HEK293 (cell line): ENCODE measurements at regions not wholly inside any gene's neighbourhood (a gene's known extent, or its start where the extent isn't known, plus 50 kb on each side); places are given as distances from the start of the nearest gene placed in this dataset.

ENCODE experiments used
- CTCF ChIP-seq: fragments of 450-650 bp; formaldehyde crosslinking; IDR thresholded peaks from 2 replicates; pipeline ENCODE4 v1.5.1; 2016; ENCODE audit warnings: missing biosample characterization, missing genetic modification characterization
- EGR2 ChIP-seq: fragments of 450-650 bp; formaldehyde crosslinking; IDR thresholded peaks from 2 replicates; pipeline ENCODE4 v1.5.1; 2016; ENCODE audit warnings: low read depth, missing biosample characterization, missing genetic modification characterization
- HIC1 ChIP-seq: fragments of 450-650 bp; formaldehyde crosslinking; IDR thresholded peaks from 2 replicates; pipeline ENCODE4 v1.5.1; 2016; ENCODE audit warnings: missing biosample characterization, missing genetic modification characterization
- MZF1 ChIP-seq: fragments of 450-650 bp; formaldehyde crosslinking; IDR thresholded peaks from 2 replicates; pipeline ENCODE4 v1.5.1; 2017; ENCODE audit warnings: missing biosample characterization, missing genetic modification characterization, borderline replicate concordance
- PRDM10 ChIP-seq: fragments of 450-650 bp; formaldehyde crosslinking; IDR thresholded peaks from 2 replicates; pipeline ENCODE4 v1.5.1; 2016; ENCODE audit warnings: missing biosample characterization, missing genetic modification characterization
- ZBTB1 ChIP-seq: fragments of 450-650 bp; formaldehyde crosslinking; IDR thresholded peaks from 2 replicates; pipeline ENCODE4 v1.5.1; 2016; ENCODE audit warnings: missing biosample characterization, missing genetic modification characterization
- ZFP41 ChIP-seq: fragments of 450-650 bp; formaldehyde crosslinking; IDR thresholded peaks from 2 replicates; pipeline ENCODE4 v1.5.1; 2016; ENCODE audit warnings: missing biosample characterization, missing genetic modification characterization, borderline replicate concordance
- ZNF114 ChIP-seq: fragments of 450-650 bp; formaldehyde crosslinking; IDR thresholded peaks from 2 replicates; pipeline ENCODE4 v1.5.0; 2017; ENCODE audit warnings: missing biosample characterization, missing genetic modification characterization
- ZNF274 ChIP-seq, 2 experiments: fragments of 200-500 bp in 1 of 2; fragments of 450-650 bp in 1 of 2; sonication (Bioruptor generic) in 1 of 2; formaldehyde crosslinking in 1 of 2; IDR thresholded peaks; 2 replicates each; pipeline versions ENCODE4 v1.5.1 to v1.6.1; 2014 to 2016; ENCODE audit warnings: borderline replicate concordance in 1 of 2, inconsistent platforms in 1 of 2, low read length in 1 of 2, missing biosample characterization in 1 of 2, missing genetic modification characterization in 1 of 2
- ZNF449 ChIP-seq: fragments of 450-650 bp; formaldehyde crosslinking; IDR thresholded peaks from 2 replicates; pipeline ENCODE4 v1.5.1; 2017; ENCODE audit warnings: missing biosample characterization, mild to moderate bottlenecking, missing genetic modification characterization, moderate library complexity
- ZNF514 ChIP-seq: fragments of 450-650 bp; formaldehyde crosslinking; IDR thresholded peaks from 2 replicates; pipeline ENCODE4 v1.5.1; 2016; ENCODE audit warnings: missing biosample characterization, missing genetic modification characterization
- ZNF571 ChIP-seq: fragments of 450-650 bp; formaldehyde crosslinking; IDR thresholded peaks from 2 replicates; pipeline ENCODE4 v1.5.0; 2017; ENCODE audit warnings: missing biosample characterization, missing genetic modification characterization
- TF ChIP-seq, protein P1 (sequence below): fragments of 450-650 bp; formaldehyde crosslinking; IDR thresholded peaks from 2 replicates; pipeline ENCODE4 v1.5.1; 2016; ENCODE audit warnings: missing biosample characterization, missing genetic modification characterization

DNA sequence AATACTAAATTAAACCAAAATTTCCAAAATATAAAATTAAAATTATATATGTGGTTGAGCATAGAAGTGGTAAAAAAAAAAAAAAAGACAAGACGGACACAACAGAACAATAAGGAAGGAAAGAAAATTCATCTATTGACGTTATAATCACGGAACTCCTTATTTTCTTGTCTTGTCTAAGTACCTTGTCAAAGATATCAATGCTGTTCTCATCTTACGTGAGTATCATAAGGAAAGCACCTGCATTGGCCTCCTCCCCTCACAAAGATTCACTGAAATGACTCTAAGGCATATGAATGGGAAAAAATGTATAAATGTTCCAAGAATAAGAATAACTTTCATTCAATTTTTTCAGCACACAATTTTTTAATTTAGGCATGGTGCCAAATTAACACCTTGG, 135.4 kb downstream of the PPP1R3A start:
- TF ChIP-seq ZBTB1 (tag by site-specific recombination) (no peak), ZNF514 (tag by site-specific recombination) (no peak), CTCF (tag by site-specific recombination) (no peak), ZFP41 (tag by site-specific recombination) (no peak), ZNF274 (IDR thresholded peaks at IDR 0.05; ENCODE audit: low read length) (no peak), ZNF274 (tag by site-specific recombination; IDR thresholded peaks at IDR 0.05; ENCODE audit: borderline replicate concordance) (no peak), ZNF571 (tag by site-specific recombination) (no peak), PRDM10 (tag by site-specific recombination) (no peak), MZF1 (tag by site-specific recombination) (no peak), HIC1 (no peak), ZNF114 (no peak), EGR2 (tag by site-specific recombination) (no peak), ZNF449 (no peak)
- TF ChIP-seq, protein P1, sequence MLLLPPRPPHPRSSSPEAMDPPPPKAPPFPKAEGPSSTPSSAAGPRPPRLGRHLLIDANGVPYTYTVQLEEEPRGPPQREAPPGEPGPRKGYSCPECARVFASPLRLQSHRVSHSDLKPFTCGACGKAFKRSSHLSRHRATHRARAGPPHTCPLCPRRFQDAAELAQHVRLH (tag by site-specific recombination), result no peak
